Gastrocnemius medialis (tissue), 4 donors: ENCODE measurements at regions not wholly inside any gene's neighbourhood (a gene's known extent, or its start where the extent isn't known, plus 50 kb on each side); places are given as distances from the start of the nearest gene placed in this dataset.

Source experiments
- ATAC-seq, 2 donors: fragments of 150-250 bp; one replicate each; pipeline ENCODE4 v1.9.1; 2016
- DNase-seq, 2 donors: peaks; one replicate each; pipeline ENCODE4 v3.0.0-alpha.2; 2019
- H3K27ac ChIP-seq, 4 donors: fragments of 200-600 bp; sonication (generic); 1 replicate in 1 of 4; 2 replicates in 3 of 4; pipeline ENCODE4 v1.5.1; 2016 to 2018; ENCODE audit warnings: mild to moderate bottlenecking in 2 of 4, moderate library complexity in 1 of 4
- H3K27me3 ChIP-seq, 3 donors: fragments of 200-600 bp; sonication (generic) in 2 of 3; 1 replicate in 1 of 3; 2 replicates in 2 of 3; pipeline versions ENCODE4 v1.5.1 to v1.6.0; 2016 to 2019; ENCODE audit warnings: mild to moderate bottlenecking in 1 of 3, moderate library complexity in 1 of 3
- H3K36me3 ChIP-seq, 2 donors: fragments of 200-600 bp; sonication (generic) in 1 of 2; one replicate each; pipeline ENCODE4 v1.5.1; 2017 to 2018
- H3K4me1 ChIP-seq, 2 donors: fragments of 200-600 bp; sonication (generic) in 1 of 2; one replicate each; pipeline ENCODE4 v1.5.1; 2016 to 2017; ENCODE audit warnings: mild to moderate bottlenecking in 2 of 2
- H3K4me3 ChIP-seq, 4 donors: fragments of 200-600 bp; sonication (generic) in 3 of 4; 1 replicate in 1 of 4; 2 replicates in 3 of 4; pipeline ENCODE4 v1.5.1; 2016 to 2019; ENCODE audit warnings: mild to moderate bottlenecking in 2 of 4
- H3K9me3 ChIP-seq, 3 donors: fragments of 200-600 bp; sonication (generic) in 2 of 3; 1 replicate in 1 of 3; 2 replicates in 2 of 3; pipeline ENCODE4 v1.5.1; 2016 to 2019
- CTCF ChIP-seq, 5 experiments: fragments of 450-650 bp in 3 of 5; fragments of 200-600 bp in 2 of 5; sonication (generic) in 2 of 5; IDR thresholded peaks in 4 of 5; conservative IDR thresholded peaks in 1 of 5; 1 replicate in 4 of 5; 2 replicates in 1 of 5; pipeline ENCODE4 v1.5.1; 2016 to 2019; ENCODE audit warnings: antibody characterized with exemption in 5 of 5, mild to moderate bottlenecking in 3 of 5, moderate library complexity in 3 of 5
- POLR2A ChIP-seq, 2 donors: fragments of 450-650 bp; IDR thresholded peaks; one replicate each; pipeline ENCODE4 v1.6.1; 2017; ENCODE audit warnings: antibody characterized with exemption in 2 of 2, mild to moderate bottlenecking in 2 of 2, moderate library complexity in 2 of 2
- in situ Hi-C, 4 donors: fragments of 200-750 bp; cut with MboI; loops; one replicate each; pipeline versions ENCODE4 v1.15.0 to v1.8.0; 2017; ENCODE audit warnings: low sequenced_read_pairs in 4 of 4
- intact Hi-C: fragments of 100-400 bp; cut with DNase I; formaldehyde crosslinking; loops from one replicate; pipeline ENCODE4 v1.15.1; 2023; ENCODE audit warnings: low total_unique reads

GRCh38 chr2:18247282-18248110, 313.0 kb downstream of the RDH14 start:
- H3K9me3 ChIP-seq = no peaks in the 10 kb centered on the region
- no peak overlapping the region for H3K4me3 ChIP-seq
- no peaks in the 10 kb centered on the region for H3K27me3 ChIP-seq
- H3K4me1 ChIP-seq = peaks cover 0 to 5% of the 10 kb centered on the region in 2 donors
- ATAC-seq (no peak), DNase-seq (no peak)
- in situ Hi-C loops = no loop called here
- H3K36me3 ChIP-seq = no peaks in the 10 kb centered on the region
- no peak overlapping the region for H3K27ac ChIP-seq
- TF ChIP-seq CTCF (IDR thresholded peaks at IDR 0.05 in 4 of 5, conservative IDR thresholded peaks at IDR 0.05 in 1 of 5) (no peak), POLR2A (IDR thresholded peaks at IDR 0.05) (no peak)
- intact Hi-C loops = no loop called here

GRCh38 chr2:18245375-18245774, 315.1 kb downstream of the RDH14 start:
- H3K4me1 ChIP-seq = peaks cover 0 to 5% of the 10 kb centered on the region in 2 donors
- in situ Hi-C loops = no loop called here
- no peaks in the 10 kb centered on the region for H3K9me3 ChIP-seq
- TF ChIP-seq CTCF (IDR thresholded peaks at IDR 0.05 in 4 of 5, conservative IDR thresholded peaks at IDR 0.05 in 1 of 5) = no peak
- TF ChIP-seq POLR2A (IDR thresholded peaks at IDR 0.05) = no peak
- H3K4me3 ChIP-seq = no peak overlapping the region
- ATAC-seq (no peak), DNase-seq (no peak)
- H3K27ac ChIP-seq = no peak overlapping the region
- no peaks in the 10 kb centered on the region for H3K27me3 ChIP-seq
- intact Hi-C loops = no loop called here
- no peaks in the 10 kb centered on the region for H3K36me3 ChIP-seq

GRCh38 chr2:18244845-18245244, 315.6 kb downstream of the RDH14 start:
- intact Hi-C loops = no loop called here
- TF ChIP-seq CTCF (IDR thresholded peaks at IDR 0.05 in 4 of 5, conservative IDR thresholded peaks at IDR 0.05 in 1 of 5) = no peak
- TF ChIP-seq POLR2A (IDR thresholded peaks at IDR 0.05) = no peak
- no peaks in the 10 kb centered on the region for H3K36me3 ChIP-seq
- no peak overlapping the region for H3K27ac ChIP-seq
- H3K27me3 ChIP-seq = no peaks in the 10 kb centered on the region
- ATAC-seq (no peak), DNase-seq (no peak)
- in situ Hi-C loops = no loop called here
- H3K9me3 ChIP-seq = no peaks in the 10 kb centered on the region
- no peak overlapping the region for H3K4me3 ChIP-seq
- H3K4me1 ChIP-seq = peaks cover 0 to 5% of the 10 kb centered on the region in 2 donors

GRCh38 chr2:18243816-18244215, 316.6 kb downstream of the RDH14 start:
- TF ChIP-seq POLR2A (IDR thresholded peaks at IDR 0.05) = no peak
- no peak for TF ChIP-seq CTCF (IDR thresholded peaks at IDR 0.05 in 4 of 5, conservative IDR thresholded peaks at IDR 0.05 in 1 of 5)
- Histone ChIP-seq H3K27me3 (no peaks in the 10 kb centered on the region), H3K27ac (no peak overlapping the region), H3K4me3 (no peak overlapping the region), H3K36me3 (no peaks in the 10 kb centered on the region), H3K9me3 (no peaks in the 10 kb centered on the region), H3K4me1 (peaks cover 0 to 5% of the 10 kb centered on the region in 2 donors)
- in situ Hi-C loops = no loop called here
- intact Hi-C loops = no loop called here
- ATAC-seq = no peak
- no peak for DNase-seq
